ENCODE measurements at regions not wholly inside any gene's neighbourhood (a gene's known extent, or its start where the extent isn't known, plus 50 kb on each side); places are given as distances from the start of the nearest gene placed in this dataset.
"Not testable (repeated sequence)": the region's sequence is repeated elsewhere in the genome, so short reads cannot be mapped to it uniquely, and the experiment has no call there.

- DNase-seq: no peak
Measured at GRCh38 chr3:144660186-144660585, 688.6 kb downstream of the DIPK2A start.

- no peak for DNase-seq
Measured at GRCh38 chr3:144662729-144663128, 691.1 kb downstream of the DIPK2A start.

- no peak for DNase-seq
Measured at GRCh38 chr3:144663456-144664436, 692.1 kb downstream of the DIPK2A start.

DNA sequence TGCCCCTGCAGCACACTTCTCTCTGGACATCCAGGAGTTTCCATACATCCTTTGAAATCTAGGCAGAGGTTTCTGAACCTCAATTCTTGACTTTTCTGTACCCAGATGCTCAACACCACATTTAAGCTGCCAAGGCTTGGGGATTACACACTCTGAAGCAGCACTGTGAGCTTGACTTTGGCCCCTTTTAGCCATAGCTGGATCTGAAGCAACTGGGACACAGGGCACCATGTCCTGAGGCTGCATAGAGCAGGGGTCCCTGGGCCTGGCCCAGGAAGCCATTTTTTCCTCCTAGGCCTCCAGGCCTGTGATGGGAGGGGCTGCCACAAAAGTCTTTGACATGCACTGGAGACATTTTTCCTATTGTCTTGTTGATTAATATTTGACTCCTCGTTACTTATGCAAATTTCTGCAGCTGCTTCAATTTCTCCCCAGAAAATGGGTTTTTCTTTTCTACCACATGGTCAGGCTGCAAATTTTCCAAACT, 694.0 kb downstream of the DIPK2A start:
- DNase-seq: no peak

- DNase-seq: no peak
Measured at GRCh38 chr3:144670571-144670970, 698.9 kb downstream of the DIPK2A start.

DNA sequence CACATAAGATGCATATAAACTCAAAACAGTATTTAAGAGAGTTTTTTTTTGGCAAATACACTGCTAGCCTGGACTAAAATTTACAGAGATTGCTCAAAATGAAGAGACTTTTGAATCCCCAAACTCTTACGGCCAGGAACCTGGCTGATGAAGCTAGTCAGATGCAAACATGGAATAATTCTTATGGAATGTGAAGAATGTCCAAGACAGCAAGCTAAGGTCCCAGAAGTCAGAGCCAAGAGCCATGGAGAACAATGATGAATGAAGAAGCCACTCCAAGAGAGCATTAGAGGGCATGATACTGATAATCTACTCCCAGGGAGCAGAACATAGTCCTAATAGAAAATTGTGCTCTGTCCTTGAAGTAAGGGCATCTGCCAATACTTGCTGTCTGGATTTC, 705.5 kb downstream of the DIPK2A start:
- DNase-seq: no peak

GRCh38 chr3:144683065-144683464, 711.4 kb downstream of the DIPK2A start:
- no peak for DNase-seq

GRCh38 chr3:144687862-144688261, 716.2 kb downstream of the DIPK2A start:
- no peak for DNase-seq

GRCh38 chr3:144692488-144692887, 720.9 kb downstream of the DIPK2A start:
- no peak for DNase-seq

DNA sequence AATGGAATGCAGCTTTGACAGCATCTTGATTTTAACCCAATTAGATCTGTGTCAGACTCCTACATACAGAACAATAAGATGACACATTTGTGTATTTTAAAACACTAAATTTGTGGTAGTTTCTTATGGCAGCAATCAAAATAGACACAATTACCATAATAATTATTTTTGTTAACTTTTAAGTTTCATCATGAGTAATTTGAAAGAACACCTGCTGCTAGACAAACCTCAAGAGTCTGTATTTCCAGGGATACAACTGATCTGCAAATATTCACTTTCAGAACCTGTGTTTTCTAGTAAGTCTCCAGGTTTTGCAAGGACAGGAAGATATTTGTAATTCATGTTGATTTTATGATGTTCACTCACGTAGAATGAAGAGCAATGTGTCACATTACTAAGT, 736.8 kb downstream of the DIPK2A start:
- DNase-seq: no peak

DNA sequence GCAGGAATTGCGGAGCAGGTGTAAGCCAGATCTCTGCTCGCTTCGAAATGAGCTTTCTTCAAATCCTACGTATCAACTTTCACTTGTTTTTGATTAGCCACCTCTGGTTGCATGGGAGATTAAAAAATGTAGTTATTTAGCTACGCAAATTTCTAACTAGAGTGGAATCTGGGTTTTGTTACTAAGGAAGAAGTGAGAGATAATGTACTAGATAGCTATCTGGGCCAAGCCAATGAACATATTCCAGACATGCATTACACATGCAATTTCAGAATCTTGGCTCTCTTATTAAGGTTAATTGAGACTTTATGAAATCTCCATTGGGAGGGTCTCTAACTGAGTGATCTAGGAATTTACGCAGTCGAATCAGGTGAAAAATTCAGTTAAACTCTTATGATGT, 765.7 kb downstream of the DIPK2A start:
- no peak for DNase-seq

DNA sequence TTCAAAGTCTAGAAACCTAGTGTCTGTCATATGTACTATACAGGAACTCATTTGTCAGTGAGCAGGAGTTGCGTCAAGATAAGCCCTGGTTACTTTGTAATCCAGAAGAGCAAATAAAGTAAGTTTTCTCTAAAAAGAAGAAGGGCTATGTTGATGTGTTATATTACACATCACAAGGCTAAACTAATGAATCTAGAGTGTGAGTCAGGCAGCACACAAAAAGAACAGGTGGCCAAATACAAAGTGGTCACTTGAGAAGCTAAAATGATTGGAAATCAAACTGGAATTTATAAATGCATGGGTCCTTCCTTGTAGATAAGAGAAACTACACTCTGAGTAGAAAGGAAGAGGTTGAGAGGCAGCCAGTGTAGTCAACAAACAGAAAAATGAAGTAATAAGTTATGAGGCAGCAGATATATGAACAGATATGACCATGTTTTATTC, 771.6 kb downstream of the DIPK2A start:
- peak; percentile 6 for DNase-seq

GRCh38 chr3:144744473-144744872, 772.9 kb downstream of the DIPK2A start:
- DNase-seq: peak; percentile 1

GRCh38 chr3:144746631-144747030, 775.0 kb downstream of the DIPK2A start:
- no peak for DNase-seq

GRCh38 chr3:144749536-144750253, 778.1 kb downstream of the DIPK2A start:
- not testable (repeated sequence) for DNase-seq

DNA sequence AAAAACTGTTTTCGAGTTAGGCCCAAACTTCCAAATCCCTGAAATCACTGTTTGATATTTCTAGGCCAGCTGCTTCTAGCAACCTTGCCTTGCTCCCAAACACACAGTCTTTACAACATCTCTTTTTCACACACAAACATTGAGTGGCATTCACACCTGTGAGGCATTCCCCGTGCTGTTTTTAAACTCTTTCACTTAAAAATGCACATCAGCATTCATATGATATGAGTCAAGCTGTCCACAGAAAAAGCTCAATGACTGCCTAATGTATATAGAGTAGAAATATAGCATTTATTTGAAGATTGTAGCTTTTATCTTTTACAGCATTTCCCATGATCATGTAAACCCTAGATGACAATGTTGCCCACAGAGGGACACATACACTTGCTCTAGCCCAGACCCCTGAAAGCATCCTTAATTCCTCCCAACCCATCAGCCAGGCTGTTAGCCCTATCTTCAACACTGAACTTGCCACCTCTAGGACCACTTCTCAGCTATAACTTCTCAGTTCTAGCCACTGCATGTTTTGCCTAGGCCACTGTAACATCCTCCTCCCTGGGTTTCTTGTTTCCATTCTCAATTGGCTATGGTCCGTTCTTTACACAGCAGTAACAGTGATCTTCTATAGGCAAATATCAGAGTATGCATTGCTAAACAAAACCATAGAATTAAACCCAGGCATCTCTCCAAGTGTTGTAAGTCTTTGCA, 782.6 kb downstream of the DIPK2A start:
- no peak for DNase-seq

DNA sequence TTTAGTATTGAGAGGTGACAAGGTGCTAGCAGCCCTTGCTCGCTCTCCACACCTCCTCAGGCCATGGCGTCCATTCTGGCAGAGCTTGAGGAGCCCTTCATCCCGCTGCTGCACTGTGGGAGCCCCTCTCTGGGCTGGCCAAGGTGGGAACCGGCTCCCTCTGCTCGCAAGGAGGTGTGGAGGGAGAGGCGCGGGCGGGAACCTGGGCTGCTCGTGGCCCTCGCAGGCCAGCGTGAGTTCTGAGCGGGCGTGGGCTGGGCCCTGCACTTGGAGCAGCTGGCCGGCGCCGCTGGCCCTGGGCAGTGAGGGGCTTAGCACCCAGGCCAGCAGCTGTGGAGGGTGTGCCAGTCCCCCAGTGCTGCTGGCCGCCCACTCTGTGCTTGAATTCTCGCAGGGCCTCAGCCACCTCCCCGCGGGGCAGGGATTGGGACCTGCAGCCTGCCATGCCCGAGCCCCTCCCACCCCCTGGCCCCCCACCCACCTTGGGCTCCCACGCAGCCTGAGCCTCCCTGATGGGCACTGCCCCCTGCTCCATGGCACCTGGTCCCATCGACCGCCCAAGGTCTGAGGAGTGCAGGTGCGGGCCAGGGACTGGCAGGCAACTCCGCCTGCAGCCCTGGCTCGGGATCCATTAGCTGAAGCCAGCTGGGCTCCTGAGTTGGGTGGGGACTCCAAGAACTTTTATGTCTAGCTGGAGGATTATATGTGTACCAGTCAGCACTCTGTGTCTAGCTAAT, 785.2 kb downstream of the DIPK2A start:
- no peak for DNase-seq

DNA sequence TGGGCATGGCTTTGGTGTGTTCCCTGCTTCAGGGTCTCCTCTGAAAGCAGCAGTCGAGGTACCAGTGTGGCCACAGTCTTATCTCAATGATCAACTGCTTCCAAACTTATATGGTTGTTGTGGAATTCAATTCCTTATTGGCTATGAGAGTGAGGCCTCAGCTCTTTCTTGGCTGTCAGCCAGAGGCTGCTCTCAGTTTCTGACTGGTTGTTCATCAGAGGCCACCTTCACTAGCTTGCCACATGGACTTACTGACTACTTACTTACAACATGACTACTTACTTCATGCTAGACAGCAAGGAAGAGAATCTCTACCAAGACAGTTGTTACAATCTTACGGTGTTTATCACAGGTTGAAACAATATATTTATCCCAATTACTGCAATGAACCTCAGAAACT, 789.2 kb downstream of the DIPK2A start:
- peak; percentile 3 for DNase-seq

DNA sequence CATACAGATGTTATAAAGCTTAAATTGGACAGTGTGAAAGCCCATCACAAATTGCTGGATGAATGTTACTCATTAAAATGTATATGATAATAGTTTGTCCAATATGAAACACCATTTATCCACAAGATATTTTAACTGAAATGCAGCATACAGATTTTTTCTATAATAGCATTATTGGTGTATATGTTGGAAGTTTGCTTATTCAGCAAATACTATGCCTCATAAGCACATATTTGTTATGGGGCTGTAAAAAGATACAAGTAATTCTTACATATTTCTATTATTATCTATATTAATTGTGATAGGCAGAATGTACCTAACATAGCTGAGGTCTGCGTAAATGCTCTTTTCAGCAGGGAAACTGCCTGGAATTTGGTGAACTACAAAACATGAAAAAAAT, 790.5 kb downstream of the DIPK2A start:
- DNase-seq: no peak

DNA sequence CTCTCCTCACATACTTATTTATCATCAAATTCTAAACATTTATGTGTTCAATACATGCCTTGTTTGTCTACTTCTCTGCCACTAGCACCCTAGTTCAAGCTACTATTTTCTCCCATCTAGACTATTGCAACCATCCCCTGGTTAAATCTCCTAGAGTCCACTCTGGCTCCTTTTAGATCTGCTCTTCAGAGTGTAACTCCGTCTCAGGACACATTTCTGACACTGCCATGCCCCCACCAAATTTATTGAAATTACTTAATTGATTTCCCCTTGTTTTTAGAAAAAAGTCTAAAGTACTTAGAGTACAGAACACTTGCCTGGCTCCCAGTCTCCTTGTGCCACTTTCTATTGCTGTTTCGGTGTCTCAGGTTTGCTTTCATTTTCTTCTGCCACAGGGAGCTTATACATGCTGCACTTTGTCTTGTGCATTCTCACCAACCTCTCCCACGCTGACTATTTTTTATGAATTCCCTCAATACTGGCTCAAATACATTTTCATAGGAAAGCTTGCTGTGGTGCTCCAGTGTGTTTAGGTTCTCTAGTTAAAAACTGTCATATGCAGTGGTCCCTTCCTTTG, 792.3 kb downstream of the DIPK2A start:
- DNase-seq: no peak

DNA sequence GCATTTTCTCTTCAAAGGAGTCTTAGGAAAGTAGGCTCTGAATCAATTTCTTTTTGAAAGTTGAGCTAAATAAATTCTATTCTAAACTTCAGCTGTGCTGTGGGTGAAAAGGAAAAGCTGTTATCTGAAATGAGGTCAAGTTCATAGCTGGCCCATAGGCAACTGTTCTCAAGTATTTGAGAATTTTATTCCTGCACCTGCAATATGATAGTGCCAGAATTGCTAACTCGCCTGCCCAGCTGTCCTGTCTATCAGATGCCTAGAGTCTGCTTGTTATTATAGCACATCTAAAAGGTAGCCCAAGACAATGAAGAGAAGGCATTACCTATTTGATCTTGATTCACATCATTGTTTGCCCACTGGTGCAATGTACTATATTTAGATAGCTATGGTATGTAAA, 798.7 kb downstream of the DIPK2A start:
- DNase-seq: no peak

- DNase-seq: peak; percentile 36
Measured at GRCh38 chr3:144770915-144771351, 799.3 kb downstream of the DIPK2A start.
